Epithelial cell of esophagus (primary cell): ENCODE measurements at regions not wholly inside any gene's neighbourhood (a gene's known extent, or its start where the extent isn't known, plus 50 kb on each side); places are given as distances from the start of the nearest gene placed in this dataset.
A peak's percentile ranks its signal among the peaks of the same experiment; 100 is the strongest.

ENCODE experiments used
- DNase-seq: peaks from one replicate; pipeline ENCODE4 v3.0.0; 2010; ENCODE audit warnings: low read depth
- H3K4me3 ChIP-seq: 2 replicates; pipeline ENCODE4 v1.5.1; 2011; ENCODE audit warnings: mild to moderate bottlenecking, low read length, control low read depth
- TF ChIP-seq, protein P1 (sequence below): IDR thresholded peaks from 2 replicates; pipeline ENCODE4 v1.5.1; 2011; ENCODE audit warnings: low read depth, mild to moderate bottlenecking, low read length, control low read depth, inconsistent platforms; ENCODE audit not compliant: insufficient read depth; ENCODE audit errors: missing control alignments

DNA sequence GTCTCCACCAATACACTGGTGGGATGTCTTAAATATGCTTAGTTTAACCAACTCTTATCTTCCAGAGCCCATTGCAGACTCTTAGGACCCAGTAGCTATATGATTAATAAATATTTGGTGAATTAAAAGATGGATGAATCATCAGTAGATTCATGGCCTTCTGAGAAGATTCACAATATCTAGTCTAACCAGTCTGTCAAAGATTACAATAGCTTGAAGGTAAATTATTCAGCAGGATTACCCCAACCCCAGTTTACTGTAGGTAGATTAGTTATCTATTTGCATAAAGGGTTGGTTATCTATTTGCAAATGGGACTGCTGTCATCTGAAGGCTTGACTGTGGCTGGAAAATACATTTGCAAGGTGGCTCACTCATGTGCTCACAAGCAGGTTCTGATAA lies 239.4 kb upstream of the THRB start:
- DNase-seq, result peak; percentile 88
- TF ChIP-seq, protein P1, sequence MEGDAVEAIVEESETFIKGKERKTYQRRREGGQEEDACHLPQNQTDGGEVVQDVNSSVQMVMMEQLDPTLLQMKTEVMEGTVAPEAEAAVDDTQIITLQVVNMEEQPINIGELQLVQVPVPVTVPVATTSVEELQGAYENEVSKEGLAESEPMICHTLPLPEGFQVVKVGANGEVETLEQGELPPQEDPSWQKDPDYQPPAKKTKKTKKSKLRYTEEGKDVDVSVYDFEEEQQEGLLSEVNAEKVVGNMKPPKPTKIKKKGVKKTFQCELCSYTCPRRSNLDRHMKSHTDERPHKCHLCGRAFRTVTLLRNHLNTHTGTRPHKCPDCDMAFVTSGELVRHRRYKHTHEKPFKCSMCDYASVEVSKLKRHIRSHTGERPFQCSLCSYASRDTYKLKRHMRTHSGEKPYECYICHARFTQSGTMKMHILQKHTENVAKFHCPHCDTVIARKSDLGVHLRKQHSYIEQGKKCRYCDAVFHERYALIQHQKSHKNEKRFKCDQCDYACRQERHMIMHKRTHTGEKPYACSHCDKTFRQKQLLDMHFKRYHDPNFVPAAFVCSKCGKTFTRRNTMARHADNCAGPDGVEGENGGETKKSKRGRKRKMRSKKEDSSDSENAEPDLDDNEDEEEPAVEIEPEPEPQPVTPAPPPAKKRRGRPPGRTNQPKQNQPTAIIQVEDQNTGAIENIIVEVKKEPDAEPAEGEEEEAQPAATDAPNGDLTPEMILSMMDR, result no peak
- H3K4me3 ChIP-seq, result no peak overlapping the region

DNA sequence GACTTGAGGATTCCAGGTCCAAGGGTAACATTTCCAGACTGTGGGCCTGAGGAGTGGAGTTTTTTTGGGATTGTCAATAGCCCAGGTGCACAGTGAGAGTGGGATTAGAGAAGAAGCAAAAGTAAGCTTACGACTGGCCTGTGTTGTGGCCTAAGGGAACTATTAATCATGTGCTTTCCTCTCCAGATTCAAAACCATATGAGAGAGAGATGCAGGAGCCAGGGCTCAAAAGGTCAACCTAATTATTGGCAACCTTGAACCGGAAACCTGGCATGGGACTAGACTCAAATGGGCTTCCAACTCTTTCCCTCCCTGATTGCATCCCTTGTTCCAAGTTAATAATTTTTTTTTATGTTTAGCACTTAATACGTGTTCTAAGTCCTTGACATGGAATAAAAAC lies 242.1 kb upstream of the THRB start:
- TF ChIP-seq, protein P1, result no peak
- DNase-seq, result no peak
- H3K4me3 ChIP-seq, result no peak overlapping the region

DNA sequence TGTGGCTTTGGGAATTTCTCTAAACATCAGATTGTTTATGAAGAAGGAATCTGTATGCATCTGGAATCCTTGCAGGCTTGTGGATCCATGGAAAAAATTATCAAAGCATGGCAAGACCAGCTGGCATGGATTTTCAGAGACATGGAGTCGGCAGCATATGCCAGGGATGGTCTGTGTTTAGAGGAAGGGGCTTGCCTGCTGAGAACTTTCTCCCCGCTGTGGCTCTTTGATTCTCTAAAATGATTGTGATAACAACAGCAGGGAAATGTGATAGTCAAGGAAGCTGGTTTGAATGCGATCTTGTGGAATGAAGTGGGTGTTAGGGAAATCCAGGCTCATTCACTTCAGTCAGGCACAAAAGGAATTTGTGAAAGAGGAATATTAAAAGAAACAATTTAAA lies 245.7 kb upstream of the THRB start:
- no peak overlapping the region for H3K4me3 ChIP-seq
- TF ChIP-seq, protein P1, result no peak
- no peak for DNase-seq

DNA sequence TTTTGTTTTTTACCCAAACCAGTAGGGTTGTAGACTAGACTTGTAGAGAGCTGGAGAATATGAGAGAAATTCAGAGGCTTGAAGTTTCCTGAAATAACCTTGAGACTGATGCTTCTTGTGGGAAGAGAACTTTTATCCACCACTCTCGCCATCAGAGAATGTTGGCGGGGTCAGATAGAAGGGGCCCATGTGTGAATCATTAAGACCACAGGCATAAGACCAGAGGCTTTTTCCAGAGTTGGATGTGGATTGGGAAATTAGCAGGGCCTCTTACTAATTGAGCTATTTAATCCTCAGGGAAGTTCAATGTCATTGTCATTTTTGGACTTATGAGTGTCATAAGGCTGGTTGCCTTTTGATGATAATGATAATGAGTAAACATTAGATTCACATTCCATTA lies 246.9 kb upstream of the THRB start:
- H3K4me3 ChIP-seq, result no peak overlapping the region
- DNase-seq, result no peak
- TF ChIP-seq, protein P1, result no peak

DNA sequence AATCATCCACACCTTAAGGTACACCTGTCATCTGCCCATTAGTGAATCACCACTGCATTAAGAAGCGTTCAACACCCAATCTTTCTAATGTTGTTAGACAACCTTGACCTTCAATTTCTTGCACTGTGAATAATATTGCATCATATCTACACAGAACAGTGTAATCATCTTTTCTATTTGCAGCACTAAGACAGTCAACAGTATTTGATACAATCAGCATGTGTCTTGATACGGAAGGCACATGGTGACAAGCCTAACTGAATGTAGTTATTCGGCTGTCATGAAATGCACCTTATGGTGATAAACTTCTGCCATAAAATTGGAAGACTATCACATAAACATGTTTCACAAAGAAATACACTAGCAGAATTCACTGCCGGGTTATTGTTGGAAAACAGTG lies 253.9 kb upstream of the THRB start:
- H3K4me3 ChIP-seq, result no peak overlapping the region
- TF ChIP-seq, protein P1, result no peak
- DNase-seq, result peak; percentile 32

DNA sequence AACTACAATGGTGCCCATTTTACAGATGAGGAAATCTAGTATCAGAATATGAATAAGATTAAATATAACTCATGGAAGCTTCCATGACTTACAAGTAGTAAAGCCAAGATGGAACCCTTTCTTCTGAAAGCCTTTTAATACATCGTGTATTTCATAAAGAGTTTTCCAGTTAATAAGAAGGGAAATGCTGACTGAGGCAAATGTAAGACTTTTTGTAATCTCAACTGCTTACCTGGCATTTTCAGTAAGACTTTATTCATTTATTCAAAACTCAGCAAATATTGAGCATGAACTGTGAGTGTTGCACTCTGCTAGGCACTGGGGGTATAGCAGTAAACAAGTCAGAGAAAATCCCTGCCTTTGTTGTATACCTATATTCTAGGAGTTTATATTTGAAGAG lies 256.4 kb upstream of the THRB start:
- DNase-seq, result no peak
- TF ChIP-seq, protein P1, result no peak
- no peak overlapping the region for H3K4me3 ChIP-seq

DNA sequence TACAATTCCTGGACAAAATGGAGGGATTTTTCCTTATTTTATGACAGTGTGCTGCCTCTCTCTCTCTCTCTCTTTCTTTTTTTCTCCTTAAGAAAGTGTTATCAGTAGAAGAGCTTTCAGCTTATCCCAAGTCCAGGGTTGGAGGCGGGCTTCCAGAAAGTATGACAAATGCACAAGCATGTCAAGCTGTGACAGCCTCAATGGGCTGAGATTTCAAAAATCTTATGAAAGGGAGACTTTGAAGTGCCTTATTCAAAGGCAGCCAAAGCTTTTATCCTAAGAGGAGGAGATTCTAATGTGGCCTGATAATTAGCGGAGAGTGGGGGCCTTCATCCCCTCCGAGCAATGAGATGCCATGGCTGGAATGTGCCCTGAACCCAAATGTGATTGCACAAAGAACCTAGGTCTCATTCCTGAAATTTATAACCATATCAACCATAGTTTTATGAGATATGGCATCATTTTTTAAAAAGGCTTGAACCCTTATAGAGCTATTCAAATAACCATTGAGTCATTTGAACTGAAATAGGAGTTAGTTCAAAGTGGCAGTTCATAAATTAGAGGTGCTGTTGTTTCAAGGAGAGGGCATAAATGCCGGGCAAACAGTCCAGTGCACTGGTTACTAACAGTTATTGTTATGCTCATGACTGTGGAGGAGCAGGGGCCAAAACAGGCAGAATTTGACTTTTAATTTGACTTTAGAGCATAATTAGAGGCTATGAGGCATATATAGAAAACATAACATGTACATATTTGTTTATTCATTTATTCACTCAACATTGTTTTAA lies 261.6 kb upstream of the THRB start:
- DNase-seq, result no peak
- TF ChIP-seq, protein P1, result no peak
- H3K4me3 ChIP-seq, result no peak overlapping the region
